ENCODE measurements at regions not wholly inside any gene's neighbourhood (a gene's known extent, or its start where the extent isn't known, plus 50 kb on each side); places are given as distances from the start of the nearest gene placed in this dataset.

DNA sequence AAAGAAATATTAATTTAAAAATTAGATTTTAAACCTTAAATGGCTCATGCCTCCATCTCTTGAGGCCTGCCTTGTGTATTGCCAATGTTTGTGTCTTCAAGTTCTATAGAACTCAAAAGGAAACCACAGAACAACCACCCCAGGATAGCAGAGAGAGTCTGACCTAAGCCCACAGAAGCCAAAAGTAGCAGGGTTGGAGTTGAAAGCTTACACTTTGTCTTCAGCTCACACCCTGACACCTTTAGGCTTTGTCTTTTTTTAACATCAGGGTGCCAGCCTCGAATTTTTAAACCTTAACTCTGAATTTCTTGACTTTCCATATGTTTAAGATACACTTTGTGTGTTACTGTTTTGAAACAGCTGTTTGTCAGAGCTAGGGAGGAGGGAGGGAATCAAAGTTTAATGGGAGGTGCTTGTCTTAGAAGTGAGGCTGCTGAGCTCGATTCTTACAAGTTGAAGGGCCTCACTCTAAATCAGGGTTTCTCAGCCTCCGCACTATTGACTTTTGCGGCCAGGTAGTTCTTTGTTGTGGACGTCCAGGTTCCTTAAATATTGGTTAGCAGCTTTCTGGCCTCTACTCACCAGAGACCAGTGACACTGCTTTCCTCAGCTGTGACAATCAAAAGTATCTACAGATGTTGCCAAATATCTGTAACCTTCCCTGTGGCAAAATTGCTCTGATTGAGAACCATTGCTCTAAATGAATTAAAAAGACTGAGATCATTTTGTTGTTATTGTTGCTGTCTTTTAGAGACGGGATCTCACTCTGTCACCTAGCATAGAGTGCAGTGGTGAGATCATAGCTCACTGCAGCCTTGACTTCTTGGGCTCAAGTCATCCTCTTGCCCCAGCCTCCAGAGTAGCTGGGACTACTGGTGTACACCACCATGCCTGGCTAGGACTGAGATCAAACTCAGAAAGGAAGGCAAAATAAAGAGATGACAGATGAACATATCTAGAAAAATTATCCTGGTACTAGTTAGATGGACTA lies 139.2 kb upstream of the EOMES start:
- H3K4me1 ChIP-seq: peaks cover 0 to 6% (median 0%) of the 10 kb centered on the region in 6 donors
- no peaks in the 10 kb centered on the region for H3K36me3 ChIP-seq
- H3K27me3 ChIP-seq (replicated peaks in 1 of 7): no peaks in the 10 kb centered on the region
- intact Hi-C loops (cut with DNase I; ENCODE audit: low total_unique reads): no loop called here
- H3K27ac ChIP-seq: peak overlapping the region in 4 of 8 donors; percentile 11 to 43 (median 26)
- WGBS, 5 donors: 49 to 61% (median 52%) methylated on average over 6 of the region's 6 CpGs
- H3K4me3 ChIP-seq: no peak overlapping the region
- TF ChIP-seq POLR2A (IDR thresholded peaks at IDR 0.05): no peak
- TF ChIP-seq, protein P1, sequence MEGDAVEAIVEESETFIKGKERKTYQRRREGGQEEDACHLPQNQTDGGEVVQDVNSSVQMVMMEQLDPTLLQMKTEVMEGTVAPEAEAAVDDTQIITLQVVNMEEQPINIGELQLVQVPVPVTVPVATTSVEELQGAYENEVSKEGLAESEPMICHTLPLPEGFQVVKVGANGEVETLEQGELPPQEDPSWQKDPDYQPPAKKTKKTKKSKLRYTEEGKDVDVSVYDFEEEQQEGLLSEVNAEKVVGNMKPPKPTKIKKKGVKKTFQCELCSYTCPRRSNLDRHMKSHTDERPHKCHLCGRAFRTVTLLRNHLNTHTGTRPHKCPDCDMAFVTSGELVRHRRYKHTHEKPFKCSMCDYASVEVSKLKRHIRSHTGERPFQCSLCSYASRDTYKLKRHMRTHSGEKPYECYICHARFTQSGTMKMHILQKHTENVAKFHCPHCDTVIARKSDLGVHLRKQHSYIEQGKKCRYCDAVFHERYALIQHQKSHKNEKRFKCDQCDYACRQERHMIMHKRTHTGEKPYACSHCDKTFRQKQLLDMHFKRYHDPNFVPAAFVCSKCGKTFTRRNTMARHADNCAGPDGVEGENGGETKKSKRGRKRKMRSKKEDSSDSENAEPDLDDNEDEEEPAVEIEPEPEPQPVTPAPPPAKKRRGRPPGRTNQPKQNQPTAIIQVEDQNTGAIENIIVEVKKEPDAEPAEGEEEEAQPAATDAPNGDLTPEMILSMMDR (IDR thresholded peaks at IDR 0.05 in 8 of 11, conservative IDR thresholded peaks at IDR 0.05 in 3 of 11): no peak
- TF ChIP-seq POLR2AphosphoS5 (IDR thresholded peaks at IDR 0.05): no peak
- DNase-seq: no peak
- H3K9me3 ChIP-seq: peaks cover 0 to 24% (median 18%) of the 10 kb centered on the region in 8 donors

- intact Hi-C loops (cut with DNase I; ENCODE audit: low total_unique reads): no loop called here
- H3K4me1 ChIP-seq: peaks cover 0 to 3% (median 0%) of the 10 kb centered on the region in 6 donors
- no peak for TF ChIP-seq POLR2AphosphoS5 (IDR thresholded peaks at IDR 0.05)
- TF ChIP-seq POLR2A (IDR thresholded peaks at IDR 0.05): no peak
- TF ChIP-seq, protein P1 (IDR thresholded peaks at IDR 0.05 in 8 of 11, conservative IDR thresholded peaks at IDR 0.05 in 3 of 11): no peak
- no peak overlapping the region for H3K27ac ChIP-seq
- no peak for DNase-seq
- H3K27me3 ChIP-seq (replicated peaks in 1 of 7): no peaks in the 10 kb centered on the region
- no peak overlapping the region for H3K4me3 ChIP-seq
- H3K9me3 ChIP-seq: peaks cover 0 to 41% (median 33%) of the 10 kb centered on the region in 8 donors
- H3K36me3 ChIP-seq: no peaks in the 10 kb centered on the region
Measured at GRCh38 chr3:27865731-27866130, 143.6 kb upstream of the EOMES start.

DNA sequence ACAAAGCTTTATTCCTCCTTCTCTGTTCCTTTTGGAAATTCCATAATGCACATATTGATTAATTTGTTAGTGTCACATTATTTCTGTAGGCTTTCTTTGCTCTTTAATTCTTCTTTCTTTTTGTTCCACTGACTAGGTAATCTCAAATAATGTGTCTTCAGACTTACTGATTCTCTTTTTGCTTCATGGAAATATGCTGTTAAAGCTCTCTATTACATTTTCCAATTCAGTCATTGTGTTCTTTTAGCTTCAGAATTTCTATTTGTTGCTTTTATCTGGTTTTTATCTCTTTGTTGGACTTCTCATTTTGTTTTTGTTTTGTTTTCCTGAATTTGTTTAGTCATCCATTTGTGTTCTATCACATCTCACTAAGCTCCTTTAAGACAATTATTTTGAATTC lies 147.0 kb upstream of the EOMES start:
- no peaks in the 10 kb centered on the region for H3K27me3 ChIP-seq (replicated peaks in 1 of 7)
- no peaks in the 10 kb centered on the region for H3K36me3 ChIP-seq
- no peaks in the 10 kb centered on the region for H3K4me1 ChIP-seq
- no peak overlapping the region for H3K4me3 ChIP-seq
- no peak for DNase-seq
- intact Hi-C loops (cut with DNase I; ENCODE audit: low total_unique reads): no loop called here
- H3K9me3 ChIP-seq: peaks cover 0 to 48% (median 33%) of the 10 kb centered on the region in 8 donors
- TF ChIP-seq POLR2AphosphoS5 (IDR thresholded peaks at IDR 0.05) (no peak), POLR2A (IDR thresholded peaks at IDR 0.05) (no peak)
- TF ChIP-seq, protein P1 (IDR thresholded peaks at IDR 0.05 in 8 of 11, conservative IDR thresholded peaks at IDR 0.05 in 3 of 11): no peak
- H3K27ac ChIP-seq: no peak overlapping the region
